HG03196 (cell line): ENCODE measurements at regions not wholly inside any gene's neighbourhood (a gene's known extent, or its start where the extent isn't known, plus 50 kb on each side); places are given as distances from the start of the nearest gene placed in this dataset.
"Not testable (repeated sequence)": the region's sequence is repeated elsewhere in the genome, so short reads cannot be mapped to it uniquely, and the experiment has no call there.

Source experiments
- ATAC-seq: cut with Tn5 transposase; IDR thresholded peaks from one replicate; pipeline ENCODE4 v1.9.1; 2021; ENCODE audit not compliant: unreplicated experiment

DNA sequence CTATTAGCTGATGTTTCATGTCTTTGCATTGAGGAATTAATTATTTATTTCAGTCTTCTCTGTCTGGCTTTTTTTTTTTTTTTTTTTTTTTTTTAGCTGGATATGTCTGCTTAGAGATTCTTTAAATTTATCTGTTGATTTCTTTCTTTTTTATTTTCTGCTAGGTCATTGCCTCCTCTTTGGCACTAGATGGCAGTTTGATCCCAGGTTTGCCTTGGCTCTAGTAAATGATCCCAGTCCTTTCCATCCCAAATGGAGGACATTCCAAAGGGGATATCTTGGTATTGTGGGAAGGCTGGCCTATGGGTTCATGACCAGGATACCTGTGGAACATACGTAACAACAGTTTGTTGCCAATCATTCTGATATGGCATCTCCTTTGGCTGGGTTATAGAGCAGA is 339.5 kb upstream of the GCFC2 start:
- ATAC-seq: no peak

- ATAC-seq: no peak
Observed at GRCh38 chr2:76044701-76045100, 334.0 kb upstream of the GCFC2 start.

- ATAC-seq: no peak
Observed at GRCh38 chr2:76039505-76039904, 328.8 kb upstream of the GCFC2 start.

GRCh38 chr2:76027761-76028160 is 317.0 kb upstream of the GCFC2 start:
- no peak for ATAC-seq

DNA sequence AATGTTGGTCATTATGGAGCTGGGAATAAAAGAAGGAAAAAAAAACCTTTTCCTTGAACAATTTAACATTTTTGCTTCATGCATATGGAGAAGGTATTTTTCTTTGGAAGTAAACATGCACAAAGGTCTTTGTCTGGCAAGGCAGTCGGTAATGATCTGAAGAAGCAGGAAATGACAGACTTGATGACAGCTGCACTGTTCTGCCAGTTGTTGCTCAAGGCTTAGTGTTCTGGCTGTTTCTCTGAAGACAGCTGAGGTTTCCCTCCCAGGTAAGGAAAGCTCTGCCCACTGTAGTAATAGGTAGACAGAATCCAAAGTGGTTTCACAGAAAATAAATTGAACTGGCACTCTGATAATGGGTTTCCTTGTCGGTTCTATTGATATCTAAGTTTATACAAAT is 308.4 kb upstream of the GCFC2 start:
- ATAC-seq: no peak

- no peak for ATAC-seq
Observed at GRCh38 chr2:76009484-76009883, 298.8 kb upstream of the GCFC2 start.

DNA sequence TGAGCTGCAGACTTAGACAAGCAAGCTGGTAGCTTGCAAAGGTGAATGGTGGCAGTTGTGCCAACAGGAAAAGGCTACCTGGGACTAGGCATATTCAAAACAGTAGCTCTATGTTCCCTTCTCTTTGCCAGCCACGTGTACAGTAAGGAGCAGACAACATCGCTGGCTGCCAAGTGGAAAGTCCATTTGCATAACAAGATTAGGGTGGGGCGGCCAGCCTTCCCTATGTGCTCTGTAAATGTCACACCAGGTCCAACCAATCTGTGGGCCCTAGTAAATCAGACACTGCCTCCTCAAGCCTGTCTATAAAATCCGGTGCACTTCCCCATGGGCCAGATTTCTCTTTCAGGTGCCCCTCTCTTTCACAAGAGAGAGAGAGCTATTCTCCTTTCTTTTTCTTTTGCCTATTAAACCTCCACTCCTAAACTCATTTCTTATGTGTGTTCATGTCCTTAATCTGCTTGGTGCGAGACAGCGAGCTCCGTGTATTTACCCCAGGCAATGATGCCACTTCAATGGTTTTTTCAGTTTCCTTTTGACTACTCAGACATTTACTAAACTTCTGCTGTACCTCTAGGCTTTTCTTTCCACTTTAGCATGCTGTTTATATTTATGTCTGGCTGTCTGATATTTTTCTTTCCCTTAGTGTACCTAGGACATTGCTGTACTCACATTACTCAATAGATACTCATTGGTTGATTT is 297.4 kb upstream of the GCFC2 start:
- peak; percentile 68 for ATAC-seq

DNA sequence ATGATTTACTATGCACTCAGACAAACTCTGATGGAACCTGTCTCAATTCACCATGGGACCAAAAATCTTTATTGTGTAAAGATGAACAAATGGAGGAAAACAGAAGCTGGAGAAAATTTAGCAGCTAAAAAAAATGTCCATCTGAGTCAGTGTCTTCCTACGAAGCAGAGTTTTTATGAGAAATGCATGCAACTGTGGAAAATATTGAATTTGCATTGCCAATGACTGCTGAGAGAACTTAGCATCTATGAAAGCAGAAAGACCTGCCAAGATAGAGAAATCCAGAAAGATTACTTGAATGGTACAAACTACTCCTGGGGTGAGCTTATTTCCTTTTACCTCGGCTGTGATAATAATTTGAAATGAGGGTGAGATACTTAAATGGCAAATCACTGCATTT is 289.7 kb upstream of the GCFC2 start:
- ATAC-seq: no peak

GRCh38 chr2:75998451-75998850 is 287.7 kb upstream of the GCFC2 start:
- ATAC-seq: no peak

- no peak for ATAC-seq
Observed at GRCh38 chr2:75994759-75995158, 284.0 kb upstream of the GCFC2 start.

DNA sequence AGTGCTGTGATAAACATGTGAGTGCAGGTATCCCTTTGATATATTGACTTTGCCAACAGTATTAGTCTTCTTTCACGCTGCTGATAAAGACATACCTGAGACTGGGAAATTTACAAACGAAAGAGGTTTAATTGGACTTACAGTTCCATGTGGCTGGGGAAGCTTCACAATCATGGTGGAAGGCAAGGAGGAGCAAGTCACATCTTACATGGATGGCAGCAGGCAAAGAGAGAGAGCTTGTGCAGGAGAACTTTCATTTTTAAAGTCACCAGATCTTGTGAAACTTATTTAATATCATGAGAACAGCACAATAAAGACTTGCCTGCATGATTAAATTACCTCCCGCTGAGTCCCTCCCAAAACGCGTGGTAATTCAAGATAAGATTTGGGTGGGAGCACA is 277.9 kb upstream of the GCFC2 start:
- not testable (repeated sequence) for ATAC-seq

DNA sequence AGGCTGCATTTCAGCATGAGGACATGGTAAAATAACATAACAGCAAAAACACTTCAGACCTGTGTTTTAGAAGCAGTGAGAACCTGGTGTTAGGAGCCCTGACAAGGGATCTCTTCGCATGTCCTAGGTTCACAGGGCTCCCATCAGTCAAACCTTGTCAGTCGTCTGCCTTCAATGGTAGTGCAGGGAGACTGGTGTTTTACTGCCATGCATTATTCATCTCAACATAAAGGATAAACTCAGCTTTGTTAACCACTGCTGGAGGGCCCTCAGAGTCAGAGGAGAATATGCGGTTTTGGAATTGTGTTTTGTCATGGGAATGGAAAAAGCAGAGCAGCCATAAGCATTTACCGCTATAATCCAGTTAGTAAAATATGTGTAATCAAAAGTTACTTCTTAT is 275.9 kb upstream of the GCFC2 start:
- ATAC-seq: no peak

DNA sequence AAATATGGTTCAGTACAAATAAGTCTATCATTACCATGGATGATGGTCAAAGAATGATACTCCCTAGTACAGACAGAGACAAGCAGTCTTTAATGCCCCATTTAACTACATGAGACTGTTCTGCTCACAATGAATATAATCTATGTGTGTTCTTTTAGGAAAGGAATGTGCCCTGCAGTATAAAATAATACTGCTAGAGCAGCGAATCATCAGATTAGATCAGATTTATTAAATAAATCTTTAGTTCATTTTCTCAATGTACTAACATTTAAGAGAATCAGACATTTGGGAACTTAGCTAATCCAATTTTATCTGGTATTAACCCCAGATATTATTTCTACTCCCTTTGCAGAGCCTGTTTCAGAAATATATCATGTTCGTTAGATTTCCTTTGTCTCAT is 272.0 kb upstream of the GCFC2 start:
- ATAC-seq: no peak

DNA sequence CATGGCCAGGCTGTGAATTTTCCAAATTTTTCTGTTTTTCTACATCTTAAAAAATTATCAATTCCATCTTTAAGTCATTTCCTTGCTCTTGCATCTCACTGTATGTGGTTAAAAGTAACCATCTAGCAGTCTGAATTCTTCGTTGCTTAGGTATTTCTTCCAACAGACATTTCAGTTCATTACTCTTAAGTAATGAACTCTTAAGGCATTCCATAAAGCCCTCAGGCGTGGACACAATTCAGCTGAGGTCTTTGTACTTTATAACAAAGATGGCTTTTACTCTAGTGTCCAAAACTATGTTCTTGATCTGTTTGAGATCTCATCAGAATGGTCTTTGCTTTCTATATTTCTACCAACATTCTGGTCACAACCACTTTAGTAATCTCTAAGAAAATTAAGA is 253.9 kb upstream of the GCFC2 start:
- ATAC-seq: no peak

- ATAC-seq: no peak
Observed at GRCh38 chr2:75960472-75961009, 249.8 kb upstream of the GCFC2 start.

GRCh38 chr2:75959724-75960471 is 249.2 kb upstream of the GCFC2 start:
- ATAC-seq: no peak

GRCh38 chr2:75954761-75955160 is 244.0 kb upstream of the GCFC2 start:
- ATAC-seq: no peak

- no peak for ATAC-seq
Observed at GRCh38 chr2:75952173-75952572, 241.5 kb upstream of the GCFC2 start.

GRCh38 chr2:75949385-75950030 is 238.8 kb upstream of the GCFC2 start:
- no peak for ATAC-seq

DNA sequence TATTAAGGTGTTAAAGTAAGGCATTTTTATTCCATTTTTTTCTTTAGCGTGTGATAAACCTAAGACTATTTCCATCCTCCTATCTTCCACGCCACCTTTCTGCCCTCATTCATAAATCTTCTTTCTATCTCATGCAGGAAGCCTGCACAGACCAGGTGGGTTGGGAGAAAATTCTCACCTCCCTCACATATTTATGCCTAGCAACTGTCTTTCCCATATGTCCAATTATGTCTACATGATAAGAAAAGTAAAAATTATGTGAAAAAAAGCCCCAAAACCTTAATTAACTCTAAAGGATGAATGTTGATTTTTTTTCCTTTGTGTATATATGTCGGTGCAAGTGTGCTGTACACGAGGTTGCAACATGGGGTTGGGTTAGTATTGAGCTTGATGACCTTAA is 225.6 kb upstream of the GCFC2 start:
- no peak for ATAC-seq

DNA sequence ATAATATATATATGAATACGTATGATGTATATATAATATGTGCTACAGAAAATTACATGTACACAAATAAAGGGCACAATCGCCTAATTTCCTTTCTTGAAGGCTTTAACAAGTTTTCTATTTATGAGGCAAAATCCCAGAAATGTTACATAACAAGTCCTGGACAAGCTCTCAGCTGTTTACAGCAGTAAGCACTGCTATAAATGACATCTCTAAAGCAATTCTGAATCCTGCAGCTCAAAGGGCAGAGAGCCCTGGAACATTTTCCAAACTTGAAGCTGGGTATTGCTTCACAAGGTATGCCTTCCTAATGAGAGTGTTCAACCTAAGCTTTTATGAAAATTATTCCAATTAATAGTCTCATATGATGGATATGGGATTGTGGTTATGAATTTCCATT is 222.3 kb upstream of the GCFC2 start:
- no peak for ATAC-seq

GRCh38 chr2:75928093-75928492 is 217.4 kb upstream of the GCFC2 start:
- ATAC-seq: no peak
